ENCODE measurements at regions not wholly inside any gene's neighbourhood (a gene's known extent, or its start where the extent isn't known, plus 50 kb on each side); places are given as distances from the start of the nearest gene placed in this dataset.

- TF ChIP-seq SP1 (IDR thresholded peaks at IDR 0.05): no peak
- TF ChIP-seq TARDBP (IDR thresholded peaks at IDR 0.05): no peak
- TF ChIP-seq NFRKB (IDR thresholded peaks at IDR 0.05): no peak
- no peak for TF ChIP-seq BHLHE40 (IDR thresholded peaks at IDR 0.05; ENCODE audit: borderline replicate concordance)
- TF ChIP-seq PKNOX1 (IDR thresholded peaks at IDR 0.05): no peak
- no peak for TF ChIP-seq FOXK2 (IDR thresholded peaks at IDR 0.05)
- TF ChIP-seq CTBP1 (IDR thresholded peaks at IDR 0.05; ENCODE audit: borderline replicate concordance): no peak
- no peak for TF ChIP-seq L3MBTL2 (conservative IDR thresholded peaks at IDR 0.05)
- TF ChIP-seq FOXA1 (IDR thresholded peaks at IDR 0.05): no peak
- no peak for TF ChIP-seq LEF1 (IDR thresholded peaks at IDR 0.05; ENCODE audit: borderline replicate concordance)
Measured at GRCh38 chr6:144664947-144665346, 379.8 kb downstream of the UTRN start.
